K562 (cell line): ENCODE measurements at regions not wholly inside any gene's neighbourhood (a gene's known extent, or its start where the extent isn't known, plus 50 kb on each side); places are given as distances from the start of the nearest gene placed in this dataset.

ENCODE experiments used
- ATAC-seq: fragments of 200-7000 bp; cut with Tn5 transposase; 3 replicates; pipeline ENCODE4 v1.9.1; 2020; ENCODE audit warnings: moderate library complexity
- BruUV-seq: library from RNA; stranded (reverse); fragments of 400-500 nt; replicated peaks from 2 replicates; lab custom pipeline; 2021; lab: Mats Ljungman, UMichigan
- CTCF ChIA-PET: fragments of 300-600 bp; formaldehyde crosslinking; extraction: SDS; loops from one replicate; lab custom pipeline; 2021; ENCODE audit warnings: low intra/inter-chr PET ratio; lab: Yijun Ruan, JAX
- POLR2A ChIA-PET: fragments of 300-600, 350-650 bp; sonication (Branson Sonifier 250); formaldehyde crosslinking; extraction: SDS; loops from one replicate; lab custom pipeline; 2021; ENCODE audit warnings: antibody characterized with exemption, inconsistent platforms; lab: Yijun Ruan, JAX
- DNase-seq, 4 experiments: peaks; one replicate each; pipeline versions ENCODE4 v3.0.0 to v3.0.0-alpha.2; 2011 to 2018; ENCODE audit warnings: low spot score in 3 of 4, mixed read lengths in 3 of 4; ENCODE audit errors: extremely low read depth in 1 of 4
- FAIRE-seq: peaks from 2 replicates; lab custom pipeline; 2011; peaks lifted over from hg19 to GRCh38; lab: Jason Lieb, UNC
- H2AFZ ChIP-seq: 2 replicates; pipeline ENCODE4 v1.6.0; 2011; ENCODE audit warnings: low read depth, low read length, control low read depth, inconsistent platforms
- H3K27ac ChIP-seq: fragments of 200-600 bp; 3 replicates; pipeline ENCODE4 v1.8.0; 2011; ENCODE audit warnings: low read depth, mild to moderate bottlenecking, control low read depth, inconsistent platforms, low read length, moderate library complexity, mixed read lengths; ENCODE audit errors: extremely low read depth
- H3K27me3 ChIP-seq, 2 experiments: fragments of 300-600 bp in 1 of 2; 2 replicates in 1 of 2; 3 replicates in 1 of 2; pipeline versions ENCODE4 v1.6.0 to v1.8.0; 2011; ENCODE audit warnings: inconsistent platforms in 2 of 2, low read length in 2 of 2, mild to moderate bottlenecking in 1 of 2, mixed read lengths in 1 of 2, moderate library complexity in 1 of 2; ENCODE audit not compliant: control insufficient read depth in 2 of 2, insufficient read depth in 2 of 2
- H3K36me3 ChIP-seq: fragments of 300-600 bp; 3 replicates; pipeline ENCODE4 v1.8.0; 2011; ENCODE audit warnings: mild to moderate bottlenecking, low read length, inconsistent platforms; ENCODE audit not compliant: control insufficient read depth, insufficient read depth
- H3K4me1 ChIP-seq, 2 experiments: fragments of 200-600 bp in 1 of 2; replicated peaks in 1 of 2; 2 replicates in 1 of 2; 3 replicates in 1 of 2; pipeline versions ENCODE4 v1.5.1 to v1.8.0; 2011; ENCODE audit warnings: inconsistent platforms in 2 of 2, low read length in 2 of 2, mild to moderate bottlenecking in 1 of 2, mixed read lengths in 1 of 2, moderate library complexity in 1 of 2; ENCODE audit not compliant: control insufficient read depth in 2 of 2, insufficient read depth in 2 of 2
- H3K4me2 ChIP-seq: 2 replicates; pipeline ENCODE4 v1.6.1; 2011; ENCODE audit warnings: low read length, control low read depth, inconsistent platforms, mixed read lengths; ENCODE audit not compliant: insufficient read depth
- H3K4me3 ChIP-seq: fragments of 200-600 bp; sonication (generic), shearing (Covaris generic); 2 replicates; pipeline ENCODE4 v1.5.1; 2016; ENCODE audit warnings: control low read depth, inconsistent platforms
- H3K79me2 ChIP-seq: fragments of 200-600 bp; 3 replicates; pipeline ENCODE4 v1.8.0; 2011; ENCODE audit warnings: low read length, inconsistent platforms; ENCODE audit not compliant: control insufficient read depth, insufficient read depth
- H3K9ac ChIP-seq, 2 experiments: 2 replicates each; pipeline versions ENCODE4 v1.6.0 to v1.6.1; 2011; ENCODE audit warnings: low read depth in 2 of 2, low read length in 2 of 2, control low read depth in 1 of 2, inconsistent platforms in 1 of 2, mild to moderate bottlenecking in 1 of 2, mixed read lengths in 1 of 2; ENCODE audit not compliant: insufficient read depth in 1 of 2
- H3K9me1 ChIP-seq: one replicate; pipeline ENCODE4 v1.6.0; 2011; ENCODE audit warnings: inconsistent platforms, mild to moderate bottlenecking, low read length, moderate library complexity; ENCODE audit not compliant: control insufficient read depth, insufficient read depth
- H3K9me3 ChIP-seq: replicated peaks from 2 replicates; pipeline ENCODE4 v1.5.1; 2011; ENCODE audit warnings: low read depth, low read length, inconsistent platforms; ENCODE audit not compliant: control insufficient read depth, insufficient read depth
- H4K20me1 ChIP-seq: replicated peaks from 2 replicates; pipeline ENCODE4 v1.6.1; 2011; ENCODE audit warnings: low read length, inconsistent platforms, mixed read lengths; ENCODE audit not compliant: control insufficient read depth, insufficient read depth
- KLF1 ChIP-seq: fragments of 450-650 bp; IDR thresholded peaks from 2 replicates; pipeline ENCODE4 v1.6.1; 2016; ENCODE audit warnings: missing genetic modification characterization, missing compliant biosample characterization
- MAFG ChIP-seq: fragments of 450-650 bp; conservative IDR thresholded peaks from 2 replicates; pipeline ENCODE4 v1.6.1; 2016; ENCODE audit warnings: missing genetic modification characterization, missing compliant biosample characterization
- NELFE ChIP-seq: IDR thresholded peaks from 2 replicates; pipeline ENCODE4 v1.6.1; 2011; ENCODE audit warnings: mild to moderate bottlenecking; ENCODE audit not compliant: insufficient read depth, insufficient read length
- SOX6 ChIP-seq: fragments of 450-650 bp; IDR thresholded peaks from 2 replicates; pipeline ENCODE4 v1.6.1; 2014; ENCODE audit warnings: mild to moderate bottlenecking
- U2AF2 ChIP-seq: fragments of 200-400 bp; formaldehyde crosslinking; optimal IDR thresholded peaks from 2 replicates; pipeline ENCODE3; 2017; ENCODE audit warnings: low read depth, mild to moderate bottlenecking, low read length
- ZBTB34 ChIP-seq: fragments of 250-450 bp; sonication (Bioruptor Pico); IDR thresholded peaks from 2 replicates; pipeline ENCODE4 v1.8.0; 2021; ENCODE audit warnings: mild to moderate bottlenecking, moderate library complexity
- ZNF146 ChIP-seq: IDR thresholded peaks from one replicate; pipeline ENCODE4 v1.6.1; 2018; ENCODE audit warnings: missing compliant biosample characterization; ENCODE audit not compliant: unreplicated experiment
- ZNF592 ChIP-seq: fragments of 450-650 bp; IDR thresholded peaks from 2 replicates; pipeline ENCODE4 v1.6.1; 2017; ENCODE audit warnings: antibody characterized with exemption, mild to moderate bottlenecking
- WGBS: fragments of 100-300 bp; shearing (Covaris generic); methylation state at CpG from one replicate; pipeline ENCODE4 v1.1.6; 2016; ENCODE audit warnings: low coverage, mixed read lengths; ENCODE audit not compliant: insufficient coverage; ENCODE audit errors: missing lambda C conversion rate; 5-methylcytosine and 5-hydroxymethylcytosine counted together
- in situ Hi-C: fragments of 300-500 bp; cut with MboI; formaldehyde crosslinking; loops from 4 replicates; pipeline ENCODE4 v1.15.0; 2018; ENCODE audit warnings: inconsistent platforms, mixed read lengths
- intact Hi-C: fragments of 100-400 bp; cut with micrococcal nuclease; formaldehyde crosslinking; loops from 2 replicates; pipeline ENCODE4 v1.14.2; 2022

- FAIRE-seq: no peak
- in situ Hi-C loops: no loop called here
- CTCF ChIA-PET: no interaction called here
- Histone ChIP-seq H3K9ac (no peak overlapping the region), H3K4me2 (no peak overlapping the region), H3K4me3 (no peak overlapping the region), H3K9me1 (no peaks in the 10 kb centered on the region), H3K4me1 (no peaks in the 10 kb centered on the region), H3K79me2 (no peaks in the 10 kb centered on the region), H3K27ac (no peak overlapping the region), H3K36me3 (no peaks in the 10 kb centered on the region)
- whole genome bisulfite sequencing: 2% methylated on average over 3 of the region's 3 CpGs
- ATAC-seq: no peak
- POLR2A ChIA-PET: no interaction called here
- DNase-seq: no peak
- TF ChIP-seq ZBTB34 (CRISPR knock-in tag) (no peak), U2AF2 (no peak), NELFE (no peak), SOX6 (no peak)
- TF ChIP-seq, all 486 proteins: peak for 0
- Histone ChIP-seq H2AFZ (no peak overlapping the region), H4K20me1 (no peaks in the 10 kb centered on the region), H3K9me3 (no peaks in the 10 kb centered on the region), H3K27me3 (no peaks in the 10 kb centered on the region)
- intact Hi-C loops: no loop called here
- BruUV-seq: no TSS peak
These were observed 163.6 kb upstream of the SETMAR start for GRCh38 chr3:4139462-4140140.

GRCh38 chr3:4140921-4141320 is 162.2 kb upstream of the SETMAR start:
- no peak overlapping the region for H3K27ac ChIP-seq
- intact Hi-C loops: no loop called here
- FAIRE-seq (no peak), DNase-seq (no peak), ATAC-seq (no peak)
- in situ Hi-C loops: no loop called here
- no peak overlapping the region for H2AFZ ChIP-seq
- no peaks in the 10 kb centered on the region for H3K9me3 ChIP-seq
- no peaks in the 10 kb centered on the region for H3K79me2 ChIP-seq
- H4K20me1 ChIP-seq: no peaks in the 10 kb centered on the region
- no peaks in the 10 kb centered on the region for H3K9me1 ChIP-seq
- no TSS peak for BruUV-seq
- no peak overlapping the region for H3K4me3 ChIP-seq
- H3K36me3 ChIP-seq: no peaks in the 10 kb centered on the region
- ChIA-PET CTCF (no interaction called here), POLR2A (no interaction called here)
- H3K27me3 ChIP-seq: no peaks in the 10 kb centered on the region
- H3K4me1 ChIP-seq: no peaks in the 10 kb centered on the region
- WGBS: 0% methylated on average over 1 of the region's 1 CpG
- no peak overlapping the region for H3K9ac ChIP-seq
- H3K4me2 ChIP-seq: no peak overlapping the region
- TF ChIP-seq ZNF592 (no peak), ZNF146 (CRISPR knock-in tag) (no peak), MAFG (tag) (no peak), KLF1 (tag) (no peak)
